ENCODE measurements at regions not wholly inside any gene's neighbourhood (a gene's known extent, or its start where the extent isn't known, plus 50 kb on each side); places are given as distances from the start of the nearest gene placed in this dataset.

- H3K27me3 ChIP-seq (ENCODE audit: control insufficient read depth in 3 of 3, insufficient read depth in 3 of 3, low read depth in 1 of 3, low read length in 3 of 3), result no peaks in the 10 kb centered on the region
- H2AFZ ChIP-seq (ENCODE audit: low read length), result no peak overlapping the region
- DNase-seq (ENCODE audit: low spot score), result no peak
- no peaks in the 10 kb centered on the region for H3K4me1 ChIP-seq (ENCODE audit: control insufficient read depth in 2 of 2, insufficient read depth in 1 of 2, low read depth in 1 of 2, low read length in 2 of 2)
- H3K79me1 ChIP-seq (ENCODE audit: low read depth, low read length), result no peaks in the 10 kb centered on the region
- H3K9ac ChIP-seq (ENCODE audit: low read depth, low read length, poor library complexity), result no peak overlapping the region
- no peaks in the 10 kb centered on the region for H3K9me3 ChIP-seq (replicated peaks in 1 of 2; ENCODE audit: control insufficient read depth in 2 of 2, insufficient read depth in 1 of 2, low read depth in 1 of 2, low read length in 2 of 2)
- no peak overlapping the region for H4K91ac ChIP-seq (ENCODE audit: low read depth, low read length, poor library complexity)
- WGBS, 2 donors (ENCODE audit: extremely low coverage in 2 of 2, insufficient read length in 2 of 2, insufficient replicate concordance in 1 of 2), result no CpG with 5 or more reads among the region's 5 CpGs
- H3K18ac ChIP-seq (ENCODE audit: low read length), result no peak overlapping the region
- H3K36me3 ChIP-seq (replicated peaks in 1 of 2; ENCODE audit: control insufficient read depth in 2 of 2, insufficient read depth in 2 of 2, low read length in 2 of 2), result no peaks in the 10 kb centered on the region
- no peak overlapping the region for H2BK12ac ChIP-seq (ENCODE audit: low read length)
- no peak overlapping the region for H3K4me2 ChIP-seq (ENCODE audit: insufficient read depth, low read length, poor library complexity, severe bottlenecking)
- H4K8ac ChIP-seq (ENCODE audit: low read depth, low read length), result no peak overlapping the region
- H2BK15ac ChIP-seq (ENCODE audit: low read length), result no peak overlapping the region
- H2BK5ac ChIP-seq (ENCODE audit: low read length), result no peak overlapping the region
- no peak overlapping the region for H3K23ac ChIP-seq (ENCODE audit: low read depth, low read length, poor library complexity)
- no peak overlapping the region for H3K4ac ChIP-seq (ENCODE audit: low read length)
- H3K14ac ChIP-seq (ENCODE audit: low read length), result no peak overlapping the region
- no peak overlapping the region for H2BK120ac ChIP-seq (ENCODE audit: low read depth, low read length)
- H3K27ac ChIP-seq (replicated peaks; ENCODE audit: low read length), result no peak overlapping the region
- H2AK5ac ChIP-seq (ENCODE audit: low read depth, low read length), result no peak overlapping the region
- H3K4me3 ChIP-seq (ENCODE audit: low read length in 2 of 2), result no peak overlapping the region
Observed at GRCh38 chr12:76622351-76622750, 62.8 kb upstream of the OSBPL8 start.

GRCh38 chr12:76622915-76623314, 63.3 kb upstream of the OSBPL8 start:
- H4K91ac ChIP-seq (ENCODE audit: low read depth, low read length, poor library complexity), result no peak overlapping the region
- H3K14ac ChIP-seq (ENCODE audit: low read length), result no peak overlapping the region
- no peaks in the 10 kb centered on the region for H3K4me1 ChIP-seq (ENCODE audit: control insufficient read depth in 2 of 2, insufficient read depth in 1 of 2, low read depth in 1 of 2, low read length in 2 of 2)
- no peak overlapping the region for H2BK120ac ChIP-seq (ENCODE audit: low read depth, low read length)
- no peak overlapping the region for H2BK12ac ChIP-seq (ENCODE audit: low read length)
- H2AFZ ChIP-seq (ENCODE audit: low read length), result no peak overlapping the region
- H3K4me2 ChIP-seq (ENCODE audit: insufficient read depth, low read length, poor library complexity, severe bottlenecking), result no peak overlapping the region
- H2BK15ac ChIP-seq (ENCODE audit: low read length), result no peak overlapping the region
- no peak overlapping the region for H3K4ac ChIP-seq (ENCODE audit: low read length)
- no peak overlapping the region for H3K4me3 ChIP-seq (ENCODE audit: low read length in 2 of 2)
- no peak overlapping the region for H4K8ac ChIP-seq (ENCODE audit: low read depth, low read length)
- H3K18ac ChIP-seq (ENCODE audit: low read length), result no peak overlapping the region
- H3K23ac ChIP-seq (ENCODE audit: low read depth, low read length, poor library complexity), result no peak overlapping the region
- no peaks in the 10 kb centered on the region for H3K27me3 ChIP-seq (ENCODE audit: control insufficient read depth in 3 of 3, insufficient read depth in 3 of 3, low read depth in 1 of 3, low read length in 3 of 3)
- DNase-seq (ENCODE audit: low spot score), result no peak
- H2BK5ac ChIP-seq (ENCODE audit: low read length), result no peak overlapping the region
- H3K79me1 ChIP-seq (ENCODE audit: low read depth, low read length), result no peaks in the 10 kb centered on the region
- H3K27ac ChIP-seq (replicated peaks; ENCODE audit: low read length), result no peak overlapping the region
- H2AK5ac ChIP-seq (ENCODE audit: low read depth, low read length), result no peak overlapping the region
- no peak overlapping the region for H3K9ac ChIP-seq (ENCODE audit: low read depth, low read length, poor library complexity)
- no peaks in the 10 kb centered on the region for H3K9me3 ChIP-seq (replicated peaks in 1 of 2; ENCODE audit: control insufficient read depth in 2 of 2, insufficient read depth in 1 of 2, low read depth in 1 of 2, low read length in 2 of 2)
- H3K36me3 ChIP-seq (replicated peaks in 1 of 2; ENCODE audit: control insufficient read depth in 2 of 2, insufficient read depth in 2 of 2, low read length in 2 of 2), result no peaks in the 10 kb centered on the region

- H3K79me1 ChIP-seq (ENCODE audit: low read depth, low read length), result no peaks in the 10 kb centered on the region
- no peaks in the 10 kb centered on the region for H3K27me3 ChIP-seq (ENCODE audit: control insufficient read depth in 3 of 3, insufficient read depth in 3 of 3, low read depth in 1 of 3, low read length in 3 of 3)
- no peak overlapping the region for H4K8ac ChIP-seq (ENCODE audit: low read depth, low read length)
- no peak overlapping the region for H3K4ac ChIP-seq (ENCODE audit: low read length)
- no peak overlapping the region for H2AK5ac ChIP-seq (ENCODE audit: low read depth, low read length)
- no peak overlapping the region for H3K27ac ChIP-seq (replicated peaks; ENCODE audit: low read length)
- no peak overlapping the region for H2BK15ac ChIP-seq (ENCODE audit: low read length)
- peaks cover 0 to 4% of the 10 kb centered on the region in 2 donors for H3K4me1 ChIP-seq (ENCODE audit: control insufficient read depth in 2 of 2, insufficient read depth in 1 of 2, low read depth in 1 of 2, low read length in 2 of 2)
- H2BK120ac ChIP-seq (ENCODE audit: low read depth, low read length), result no peak overlapping the region
- no peak overlapping the region for H4K91ac ChIP-seq (ENCODE audit: low read depth, low read length, poor library complexity)
- no peak overlapping the region for H3K14ac ChIP-seq (ENCODE audit: low read length)
- no peak overlapping the region for H3K18ac ChIP-seq (ENCODE audit: low read length)
- no peak overlapping the region for H3K9ac ChIP-seq (ENCODE audit: low read depth, low read length, poor library complexity)
- no peak overlapping the region for H2BK12ac ChIP-seq (ENCODE audit: low read length)
- H3K9me3 ChIP-seq (replicated peaks in 1 of 2; ENCODE audit: control insufficient read depth in 2 of 2, insufficient read depth in 1 of 2, low read depth in 1 of 2, low read length in 2 of 2), result no peaks in the 10 kb centered on the region
- H3K4me3 ChIP-seq (ENCODE audit: low read length in 2 of 2), result no peak overlapping the region
- WGBS, 2 donors (ENCODE audit: extremely low coverage in 2 of 2, insufficient read length in 2 of 2, insufficient replicate concordance in 1 of 2), result no CpG with 5 or more reads among the region's 2 CpGs
- DNase-seq (ENCODE audit: low spot score), result no peak
- no peak overlapping the region for H2BK5ac ChIP-seq (ENCODE audit: low read length)
- no peak overlapping the region for H2AFZ ChIP-seq (ENCODE audit: low read length)
- H3K36me3 ChIP-seq (replicated peaks in 1 of 2; ENCODE audit: control insufficient read depth in 2 of 2, insufficient read depth in 2 of 2, low read length in 2 of 2), result no peaks in the 10 kb centered on the region
- no peak overlapping the region for H3K23ac ChIP-seq (ENCODE audit: low read depth, low read length, poor library complexity)
- H3K4me2 ChIP-seq (ENCODE audit: insufficient read depth, low read length, poor library complexity, severe bottlenecking), result no peak overlapping the region
Observed at GRCh38 chr12:76623931-76624330, 64.4 kb upstream of the OSBPL8 start.

- H4K8ac ChIP-seq (ENCODE audit: low read depth, low read length), result no peak overlapping the region
- no peak overlapping the region for H2BK15ac ChIP-seq (ENCODE audit: low read length)
- no peak overlapping the region for H3K14ac ChIP-seq (ENCODE audit: low read length)
- no peak overlapping the region for H2BK120ac ChIP-seq (ENCODE audit: low read depth, low read length)
- H2AK5ac ChIP-seq (ENCODE audit: low read depth, low read length), result no peak overlapping the region
- no peak overlapping the region for H2BK12ac ChIP-seq (ENCODE audit: low read length)
- DNase-seq (ENCODE audit: low spot score), result no peak
- H3K4me1 ChIP-seq (ENCODE audit: control insufficient read depth in 2 of 2, insufficient read depth in 1 of 2, low read depth in 1 of 2, low read length in 2 of 2), result peaks cover 0 to 4% of the 10 kb centered on the region in 2 donors
- H3K9me3 ChIP-seq (replicated peaks in 1 of 2; ENCODE audit: control insufficient read depth in 2 of 2, insufficient read depth in 1 of 2, low read depth in 1 of 2, low read length in 2 of 2), result peaks cover 0 to 3% of the 10 kb centered on the region in 2 donors
- H3K4ac ChIP-seq (ENCODE audit: low read length), result no peak overlapping the region
- H3K79me1 ChIP-seq (ENCODE audit: low read depth, low read length), result no peaks in the 10 kb centered on the region
- H4K91ac ChIP-seq (ENCODE audit: low read depth, low read length, poor library complexity), result no peak overlapping the region
- H2BK5ac ChIP-seq (ENCODE audit: low read length), result no peak overlapping the region
- no peak overlapping the region for H3K18ac ChIP-seq (ENCODE audit: low read length)
- H3K23ac ChIP-seq (ENCODE audit: low read depth, low read length, poor library complexity), result no peak overlapping the region
- H3K4me2 ChIP-seq (ENCODE audit: insufficient read depth, low read length, poor library complexity, severe bottlenecking), result no peak overlapping the region
- H3K27me3 ChIP-seq (ENCODE audit: control insufficient read depth in 3 of 3, insufficient read depth in 3 of 3, low read depth in 1 of 3, low read length in 3 of 3), result no peaks in the 10 kb centered on the region
- H3K9ac ChIP-seq (ENCODE audit: low read depth, low read length, poor library complexity), result no peak overlapping the region
- no CpG with 5 or more reads among the region's 4 CpGs for WGBS, 2 donors (ENCODE audit: extremely low coverage in 2 of 2, insufficient read length in 2 of 2, insufficient replicate concordance in 1 of 2)
- H3K36me3 ChIP-seq (replicated peaks in 1 of 2; ENCODE audit: control insufficient read depth in 2 of 2, insufficient read depth in 2 of 2, low read length in 2 of 2), result no peaks in the 10 kb centered on the region
- H2AFZ ChIP-seq (ENCODE audit: low read length), result no peak overlapping the region
- no peak overlapping the region for H3K27ac ChIP-seq (replicated peaks; ENCODE audit: low read length)
- no peak overlapping the region for H3K4me3 ChIP-seq (ENCODE audit: low read length in 2 of 2)
Observed at GRCh38 chr12:76627346-76628135, 68.0 kb upstream of the OSBPL8 start.
